OCI-LY1 (cell line): ENCODE measurements at regions not wholly inside any gene's neighbourhood (a gene's known extent, or its start where the extent isn't known, plus 50 kb on each side); places are given as distances from the start of the nearest gene placed in this dataset.

ENCODE experiments used
- CTCF ChIP-seq: fragments of 200-600 bp; sonication (generic), shearing (Covaris generic); IDR thresholded peaks from 2 replicates; pipeline ENCODE4 v1.5.1; 2017; ENCODE audit warnings: mild to moderate bottlenecking, antibody characterized with exemption, low read length, moderate library complexity, mixed read lengths
- EZH2 ChIP-seq: fragments of 200-600 bp; sonication (generic), shearing (Covaris generic); IDR thresholded peaks from 2 replicates; pipeline ENCODE4 v1.8.0; 2017; ENCODE audit warnings: borderline replicate concordance, mixed run types, mild to moderate bottlenecking, antibody characterized with exemption, low read length, moderate library complexity, mixed read lengths

GRCh38 chr1:104878203-104878909, 1128.7 kb downstream of the AMY1C start:
- peak; percentile 42; the same call in 1 of the 2 replicates for TF ChIP-seq CTCF
- TF ChIP-seq EZH2, result no peak
